Dermis blood vessel endothelial cell (primary cell): ENCODE measurements at regions not wholly inside any gene's neighbourhood (a gene's known extent, or its start where the extent isn't known, plus 50 kb on each side); places are given as distances from the start of the nearest gene placed in this dataset.
"Not testable (repeated sequence)": the region's sequence is repeated elsewhere in the genome, so short reads cannot be mapped to it uniquely, and the experiment has no call there.

Experiments
- DNase-seq: peaks from one replicate; pipeline ENCODE4 v3.0.0; 2010

DNA sequence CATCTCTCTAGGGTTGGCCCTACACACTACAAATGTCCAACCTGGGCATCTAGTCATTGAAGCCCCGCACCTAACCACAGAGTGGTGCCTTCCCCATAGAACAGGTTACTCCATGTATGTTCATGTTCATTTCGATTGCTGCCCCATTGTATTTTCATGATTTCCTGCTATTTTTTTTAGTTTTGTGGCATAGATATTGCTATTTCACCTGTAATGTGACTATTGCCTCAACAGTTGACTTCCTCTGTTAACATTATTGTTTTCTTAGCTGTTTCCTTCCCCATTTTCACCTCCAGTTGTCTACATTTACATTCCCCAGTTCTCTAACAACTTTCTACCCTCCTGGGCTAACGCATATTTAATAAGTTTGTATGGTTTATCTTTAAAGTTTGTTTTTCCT is 137.7 kb upstream of the RBMS3 start:
- no peak for DNase-seq

DNA sequence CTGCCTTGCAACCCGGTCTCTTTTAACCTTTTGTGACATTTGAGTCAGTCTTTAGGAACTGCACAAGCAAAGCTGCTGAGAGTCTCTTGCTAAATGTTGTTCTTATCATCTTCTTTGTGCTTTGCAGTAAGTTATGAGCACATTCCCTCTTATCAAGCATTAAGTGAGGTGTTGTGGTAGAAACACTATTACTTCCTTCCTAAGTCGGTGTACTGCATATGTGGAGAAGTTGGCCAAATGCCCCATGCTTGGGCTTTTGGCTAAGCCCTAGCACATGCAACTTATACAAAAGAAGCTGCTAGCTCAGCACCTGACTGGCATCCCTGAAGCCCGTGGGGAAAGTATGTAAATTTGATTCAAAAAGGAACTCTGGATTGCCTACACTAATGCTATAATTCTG is 136.5 kb upstream of the RBMS3 start:
- peak; percentile 64 for DNase-seq

DNA sequence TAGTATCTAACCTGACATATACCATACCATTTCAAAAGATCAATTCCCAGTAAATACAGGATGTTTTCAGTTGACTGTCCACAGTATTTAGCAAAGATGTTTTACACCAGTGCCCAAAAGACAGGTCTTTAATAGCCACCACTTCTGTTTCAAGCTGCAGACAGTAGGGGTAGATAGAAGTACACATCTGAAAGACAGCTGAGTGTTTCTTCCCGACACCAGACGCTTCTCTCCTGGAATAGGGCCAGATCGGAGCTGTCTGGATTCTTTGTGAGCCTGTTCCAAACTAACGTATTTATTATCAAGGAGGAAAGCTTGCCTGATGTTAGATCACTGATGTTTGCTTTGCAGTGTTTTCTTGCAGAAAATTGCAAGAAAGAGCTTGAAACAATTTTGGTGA is 136.1 kb upstream of the RBMS3 start:
- peak; percentile 56 for DNase-seq

DNA sequence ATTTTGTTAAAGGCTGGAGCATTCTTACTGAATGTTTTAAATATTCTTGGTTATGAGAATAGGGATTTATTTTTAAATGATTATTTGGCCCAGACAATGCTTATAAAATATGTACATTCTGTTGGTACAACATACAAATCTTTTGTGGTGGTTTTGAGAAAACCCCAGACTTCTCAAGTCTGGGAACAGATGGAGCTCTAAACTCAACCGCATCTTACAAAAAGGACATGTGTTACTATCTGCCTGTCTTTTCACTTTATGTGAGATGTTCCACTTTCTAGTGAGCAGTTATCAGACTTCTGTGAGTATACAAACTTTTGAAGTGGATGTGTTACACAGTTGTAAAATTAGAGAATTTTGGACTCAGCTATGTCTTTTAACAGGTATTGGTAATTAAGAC is 135.5 kb upstream of the RBMS3 start:
- no peak for DNase-seq

DNA sequence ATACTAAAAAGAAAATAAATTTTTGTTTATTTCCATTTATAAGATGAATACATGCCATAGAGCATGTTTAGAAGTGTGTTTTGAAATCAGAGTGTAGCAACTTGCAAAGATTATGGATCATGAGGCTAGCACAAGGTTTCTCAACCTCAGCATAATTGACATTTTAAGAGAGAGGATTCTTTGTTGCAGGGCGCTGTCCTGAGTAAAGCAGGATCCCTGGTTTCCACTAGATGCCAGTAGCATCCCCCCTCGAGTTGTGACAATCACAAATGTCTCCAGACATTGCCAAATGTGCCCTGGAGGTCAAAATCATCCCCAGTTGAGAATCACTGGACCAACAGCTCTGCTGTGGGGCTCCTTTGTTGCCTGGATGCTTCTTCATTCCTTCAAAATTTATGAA is 128.5 kb upstream of the RBMS3 start:
- DNase-seq, result no peak

DNA sequence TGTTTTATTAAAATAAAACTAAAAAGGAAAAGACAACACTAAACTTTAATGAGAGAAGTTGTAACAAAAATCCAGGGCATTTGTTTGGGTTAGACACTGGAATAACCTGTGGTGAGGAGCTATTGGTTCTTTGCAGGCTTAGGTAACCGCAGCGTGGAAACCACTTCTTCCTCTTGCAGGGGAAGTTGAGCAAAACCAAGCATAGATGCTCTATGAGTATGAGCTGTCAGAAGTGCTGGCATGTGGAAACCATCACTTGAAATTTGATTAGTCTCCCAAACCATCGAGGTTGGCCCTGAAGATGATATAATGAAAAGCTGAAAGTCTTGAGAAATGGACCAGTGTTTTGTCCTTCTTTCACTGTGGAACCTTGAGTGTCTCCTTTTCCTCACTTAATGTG is 127.1 kb upstream of the RBMS3 start:
- DNase-seq, result no peak

DNA sequence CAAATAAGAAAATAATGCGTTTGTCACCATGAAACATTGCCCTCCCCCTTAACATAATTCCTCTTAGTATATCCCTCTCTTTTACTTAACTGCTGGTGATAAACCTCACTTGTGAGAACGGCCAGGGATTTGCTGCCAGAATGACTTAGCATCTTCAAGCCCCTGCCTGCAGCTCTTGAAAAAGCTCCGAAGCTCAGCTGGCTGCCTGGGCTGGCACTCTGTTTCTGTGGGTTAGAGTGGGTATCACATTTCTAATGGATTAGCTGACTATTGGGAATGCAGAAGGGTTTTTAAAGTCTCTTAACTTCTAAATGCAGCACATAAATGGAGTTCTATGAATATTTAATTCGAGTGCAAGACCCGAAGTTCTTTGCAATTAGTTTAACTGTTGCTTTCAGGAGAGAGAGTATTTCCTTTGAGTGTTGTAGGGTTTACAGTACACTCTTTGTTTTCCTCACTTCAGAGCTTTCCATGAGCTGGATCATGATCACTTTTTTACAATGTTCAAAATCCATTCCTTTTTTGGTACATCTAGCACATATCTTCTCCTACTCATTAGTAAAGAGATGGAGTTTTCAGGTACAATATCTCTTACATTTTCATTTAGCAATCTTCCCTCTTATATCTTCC is 124.7 kb upstream of the RBMS3 start:
- no peak for DNase-seq

DNA sequence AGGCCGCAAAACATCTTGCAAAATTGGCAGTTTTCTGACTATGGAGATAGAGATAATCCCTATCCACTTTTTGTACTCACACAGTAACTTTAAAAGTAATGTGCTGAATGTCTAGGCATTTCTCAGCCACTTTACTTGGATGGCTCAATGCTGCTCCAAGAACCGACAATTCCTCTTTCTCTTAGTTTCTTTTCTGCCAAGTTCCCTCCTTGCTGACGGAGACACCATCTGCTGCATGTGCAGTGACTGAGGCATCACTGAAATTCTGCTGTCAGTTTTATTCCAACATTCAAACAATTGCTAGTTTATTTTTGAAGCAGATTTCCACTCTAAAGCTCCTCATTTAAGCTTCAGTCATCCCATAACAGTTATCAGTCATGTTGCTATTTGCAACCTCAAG is 116.0 kb upstream of the RBMS3 start:
- no peak for DNase-seq

DNA sequence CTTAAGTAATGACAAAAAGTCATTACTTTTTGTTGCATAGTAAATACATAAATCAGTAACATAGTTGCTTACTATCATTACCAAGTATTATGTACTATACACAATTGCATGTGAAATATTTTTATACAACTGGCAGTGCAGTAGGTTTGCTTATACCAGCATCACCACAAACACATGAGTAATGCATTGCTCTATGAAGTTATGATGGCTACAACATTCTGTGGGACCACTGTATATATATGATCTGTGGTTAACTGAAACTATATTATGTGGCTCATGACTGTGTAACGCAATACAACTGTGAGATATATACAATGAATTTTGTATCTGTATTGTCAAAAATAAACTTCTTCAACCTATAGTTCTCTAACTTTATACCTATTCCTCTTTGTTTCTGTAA is 113.7 kb upstream of the RBMS3 start:
- no peak for DNase-seq

DNA sequence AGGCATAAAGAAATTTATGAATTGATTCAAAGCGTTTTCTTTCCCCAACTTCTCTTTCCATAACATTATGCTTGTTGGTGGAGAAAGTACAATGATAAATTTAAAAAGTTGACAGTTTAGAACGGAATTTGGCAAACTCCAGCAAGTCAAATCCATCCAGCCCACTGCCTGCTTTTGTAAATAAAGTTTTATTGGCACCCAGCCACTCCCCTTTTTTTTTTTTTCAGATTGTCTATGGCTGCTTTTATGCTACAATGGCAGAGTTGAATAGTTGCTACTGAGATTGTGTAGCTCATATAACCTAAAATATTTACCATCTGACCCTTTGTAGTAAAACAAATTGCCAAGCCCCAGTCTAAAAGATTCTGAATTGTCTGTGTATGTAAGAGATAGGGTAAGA is 112.8 kb upstream of the RBMS3 start:
- no peak for DNase-seq

DNA sequence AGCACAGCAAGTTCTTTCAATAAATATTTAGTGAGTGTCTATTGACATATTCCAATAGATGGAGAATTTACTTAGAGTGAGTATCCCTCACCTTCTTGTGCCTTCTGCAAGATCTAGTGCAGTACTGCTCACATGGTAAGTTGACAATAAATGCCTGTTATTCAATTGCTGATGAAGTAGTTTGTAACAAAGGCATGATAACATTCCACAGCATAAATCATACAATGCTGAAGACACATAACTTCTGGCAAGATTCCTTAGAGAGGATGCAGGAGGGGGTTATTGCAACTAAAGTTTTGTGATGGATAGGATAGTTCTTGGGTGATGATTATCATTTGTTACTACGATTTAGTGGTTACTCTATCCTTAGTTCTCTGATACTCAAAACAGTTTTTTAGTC is 112.2 kb upstream of the RBMS3 start:
- DNase-seq, result no peak

DNA sequence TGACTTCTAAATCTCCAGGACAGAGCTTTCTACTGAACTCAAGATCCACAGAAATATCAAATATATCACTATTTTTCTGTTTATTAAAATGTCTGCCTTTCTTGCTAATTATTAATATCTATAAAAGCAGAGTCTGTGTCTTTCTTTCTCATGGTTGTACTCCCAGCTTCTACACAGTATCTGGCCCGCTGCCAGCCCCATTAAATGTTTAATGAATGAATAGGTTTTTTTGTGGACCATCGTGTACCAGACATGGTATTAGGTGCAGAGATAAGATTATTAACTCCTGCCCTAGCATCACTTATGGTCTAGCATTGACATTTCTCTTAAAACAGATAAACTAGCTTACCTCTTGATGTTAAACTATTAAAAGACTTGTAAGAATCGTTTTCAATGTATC is 111.4 kb upstream of the RBMS3 start:
- DNase-seq, result no peak

DNA sequence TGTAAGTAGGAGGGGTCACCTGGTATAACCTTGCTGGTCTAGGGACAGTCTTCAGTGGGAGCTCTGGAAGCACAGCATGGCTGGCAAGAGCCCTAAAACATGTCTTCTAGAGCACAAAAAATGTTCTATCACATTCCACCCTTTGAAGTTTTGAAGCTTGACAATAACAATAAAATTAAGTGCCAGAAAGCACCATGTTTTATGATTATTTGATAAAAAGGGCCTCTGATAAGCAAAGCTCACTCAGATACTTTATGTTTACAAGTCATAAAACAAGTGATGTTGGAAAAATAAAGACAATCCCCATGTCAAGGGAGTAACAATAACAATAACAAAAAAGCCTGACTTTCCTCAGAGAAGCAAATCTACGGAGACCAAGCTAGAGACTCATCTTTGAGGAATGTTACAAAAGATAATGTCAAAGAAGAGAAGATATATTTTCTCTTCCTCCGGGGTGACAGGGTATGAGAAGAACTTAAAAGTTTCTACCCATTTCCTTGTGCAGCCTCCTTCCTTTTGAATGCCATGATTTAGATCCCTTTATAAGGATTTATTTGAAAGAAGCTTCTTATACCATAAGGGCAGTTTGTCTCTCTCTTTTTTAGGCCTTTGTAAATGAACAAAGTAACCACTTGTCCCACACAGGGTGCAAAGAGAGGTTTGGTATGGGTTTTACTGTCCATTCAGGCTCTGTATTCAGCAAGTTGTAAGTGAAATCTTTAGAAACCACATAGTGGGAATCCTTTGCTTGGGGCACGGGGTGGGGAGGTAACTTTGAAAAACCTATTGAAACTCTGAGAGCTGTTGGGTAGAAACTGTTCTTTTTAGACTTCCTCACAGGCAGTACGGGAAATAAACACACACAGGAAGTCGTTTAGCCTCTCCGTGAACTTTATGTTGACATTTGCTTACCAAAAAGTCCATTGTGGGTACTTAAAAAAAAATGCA is 109.6 kb upstream of the RBMS3 start:
- peak; percentile 52 for DNase-seq

DNA sequence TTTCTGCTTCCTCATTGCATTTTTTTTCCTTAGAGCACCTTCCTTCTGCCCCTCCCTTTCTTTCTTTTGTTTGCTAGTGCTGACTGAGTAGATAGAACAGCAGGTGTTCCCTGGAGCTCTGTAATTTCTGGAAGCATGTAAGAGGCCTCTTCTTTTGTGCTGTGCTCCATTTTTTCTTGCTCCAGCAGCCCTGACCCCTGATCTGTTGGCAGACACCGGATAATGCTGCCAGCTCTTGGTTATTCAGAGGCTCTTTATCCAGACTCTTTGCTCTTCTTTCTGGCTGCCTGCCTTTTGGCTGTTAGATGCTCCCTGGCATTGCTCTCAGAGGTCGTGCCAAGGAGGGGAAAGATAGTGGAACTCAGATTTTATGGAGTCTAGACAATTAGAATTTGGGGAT is 104.4 kb upstream of the RBMS3 start:
- no peak for DNase-seq

DNA sequence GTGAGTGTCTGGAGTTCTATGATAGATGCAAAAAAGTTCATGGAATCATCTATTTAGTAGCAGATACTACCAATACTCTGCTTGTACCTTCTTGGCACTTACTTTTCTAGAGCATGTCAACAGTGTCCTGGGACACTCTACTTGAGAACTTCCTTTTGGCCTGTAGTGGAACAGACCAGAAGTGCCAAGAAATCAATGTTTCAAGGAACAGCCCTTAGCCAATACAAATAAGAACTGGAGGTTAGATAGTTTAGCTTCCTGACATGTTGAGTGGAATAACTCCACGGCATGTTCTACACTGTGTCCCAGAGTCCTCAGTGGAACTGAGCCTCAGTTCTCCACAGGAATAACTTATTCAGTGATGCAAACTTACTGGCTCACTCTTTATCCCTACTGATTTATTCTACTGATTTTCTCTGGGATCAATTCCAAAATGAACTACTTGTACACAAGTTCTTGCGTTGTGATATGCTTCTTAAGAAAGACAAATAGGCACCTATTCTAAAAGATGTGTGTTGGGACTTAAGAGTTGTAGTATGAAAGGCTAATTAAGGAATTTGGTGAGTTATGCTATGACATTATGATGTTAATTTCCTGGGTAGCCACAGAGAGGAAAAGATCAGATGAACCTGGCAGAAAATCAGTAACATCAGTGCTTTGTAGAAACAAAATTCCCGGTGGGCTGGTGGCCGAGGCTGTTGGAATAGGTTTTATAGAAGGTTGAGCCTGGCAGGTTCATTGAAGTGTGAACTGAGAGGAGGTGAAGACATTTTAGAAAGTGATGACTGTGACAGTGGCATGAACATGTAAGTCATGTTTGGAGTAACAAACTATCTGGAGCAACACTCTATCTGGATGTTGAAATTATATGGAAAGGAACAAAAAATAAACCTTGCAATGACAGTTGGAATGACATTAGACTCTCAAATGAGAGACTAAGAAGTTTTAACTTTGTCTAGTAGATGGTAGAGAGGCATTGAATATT is 101.8 kb upstream of the RBMS3 start:
- DNase-seq, result no peak

DNA sequence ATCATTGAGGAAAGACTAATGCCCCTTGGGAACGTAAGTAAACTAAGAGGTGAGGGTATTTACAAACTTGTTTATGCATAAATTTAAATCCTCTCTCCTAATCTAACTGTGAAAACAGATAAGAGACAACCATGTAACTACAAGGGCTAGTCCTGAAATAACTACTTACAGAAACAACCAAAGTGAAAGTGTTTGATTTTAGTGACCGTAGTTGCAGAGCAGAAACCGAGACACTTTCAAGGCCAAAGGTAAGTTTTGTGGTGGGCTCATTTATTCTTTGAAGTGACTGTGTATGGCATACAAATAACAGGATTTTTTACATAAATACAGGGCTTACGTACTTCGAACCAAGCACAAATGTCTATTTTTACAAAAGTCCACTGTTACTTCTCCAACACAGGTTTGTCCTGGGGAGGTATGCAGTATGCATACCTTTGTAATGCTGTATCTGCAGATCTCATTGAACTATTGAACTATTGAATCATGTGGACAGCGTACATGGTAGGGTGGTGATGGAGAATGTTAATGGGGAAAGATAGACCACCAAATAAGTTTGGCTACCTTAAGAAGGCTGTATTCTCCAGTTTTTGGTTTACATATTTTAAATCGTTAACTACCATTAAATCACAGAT is 99.6 kb upstream of the RBMS3 start:
- no peak for DNase-seq

DNA sequence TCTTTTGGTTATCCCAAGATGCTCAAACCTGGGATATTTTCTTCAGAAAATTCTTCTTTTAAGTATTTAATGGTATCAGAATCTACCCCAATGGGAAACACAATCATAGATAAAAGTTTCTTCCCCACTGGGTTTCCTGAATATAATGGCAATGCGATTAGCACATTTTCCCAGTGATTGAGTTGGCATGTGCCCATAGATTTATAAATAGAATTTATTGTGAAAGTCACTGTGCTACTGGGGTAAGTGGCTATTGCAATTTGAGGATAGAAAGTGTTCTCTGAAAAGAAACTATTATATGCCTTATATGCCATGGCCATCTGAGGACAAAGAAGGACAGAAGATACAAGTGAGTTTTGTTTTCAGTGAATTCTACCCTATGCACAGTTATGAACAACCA is 99.0 kb upstream of the RBMS3 start:
- no peak for DNase-seq

DNA sequence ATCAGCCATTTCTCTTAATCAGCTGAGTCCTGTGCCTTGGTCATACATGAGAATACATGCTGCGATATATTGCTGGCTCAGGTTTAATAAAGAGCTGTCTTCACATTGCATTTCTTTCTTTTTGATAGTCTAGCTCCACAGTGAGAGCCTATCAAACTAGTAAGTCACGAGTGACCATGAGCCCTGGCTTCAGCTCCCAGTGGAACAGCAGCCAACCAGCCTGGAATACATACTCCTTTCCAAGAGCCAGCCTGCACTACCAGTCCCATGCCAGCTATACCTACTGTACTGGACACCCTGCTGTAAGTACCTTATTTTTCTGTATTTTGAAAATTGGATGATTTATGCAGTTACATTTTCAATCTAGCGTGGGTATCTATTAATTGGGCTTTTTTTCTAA is 98.0 kb upstream of the RBMS3 start:
- not testable (repeated sequence) for DNase-seq

DNA sequence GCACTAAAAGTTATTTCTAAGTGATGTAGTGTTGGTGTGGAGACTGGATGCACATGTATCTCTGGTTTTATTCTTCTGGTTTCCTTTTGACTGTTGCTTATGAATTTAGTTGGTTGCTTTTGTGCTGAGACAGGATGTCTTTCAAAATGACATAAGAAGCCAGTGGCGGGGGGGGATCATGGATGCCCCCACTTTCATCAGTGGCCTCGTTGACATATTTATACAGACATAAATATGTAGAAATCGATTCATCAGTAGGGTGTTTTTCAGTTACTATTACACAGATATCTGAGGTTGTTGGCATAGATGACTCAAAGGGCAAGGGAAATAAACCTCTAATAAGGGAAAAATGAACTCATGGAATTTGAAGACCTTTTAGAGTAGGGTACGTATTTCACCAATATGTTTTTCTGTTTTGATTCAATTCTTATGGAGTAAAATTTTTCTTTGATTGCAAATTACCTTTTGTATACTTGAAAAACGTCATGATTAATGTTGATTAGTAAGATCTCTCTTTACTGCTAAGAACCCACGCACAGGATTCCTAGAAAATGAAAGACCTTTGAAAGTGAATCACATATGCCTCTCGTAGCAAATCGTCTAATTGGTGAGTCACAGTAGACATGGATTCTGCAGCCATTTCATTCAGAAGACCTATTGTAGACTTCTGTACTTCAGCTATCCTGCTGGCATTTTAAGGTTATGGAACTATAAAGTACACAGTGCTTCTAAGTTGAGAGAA is 97.4 kb upstream of the RBMS3 start:
- DNase-seq, result peak; percentile 45

DNA sequence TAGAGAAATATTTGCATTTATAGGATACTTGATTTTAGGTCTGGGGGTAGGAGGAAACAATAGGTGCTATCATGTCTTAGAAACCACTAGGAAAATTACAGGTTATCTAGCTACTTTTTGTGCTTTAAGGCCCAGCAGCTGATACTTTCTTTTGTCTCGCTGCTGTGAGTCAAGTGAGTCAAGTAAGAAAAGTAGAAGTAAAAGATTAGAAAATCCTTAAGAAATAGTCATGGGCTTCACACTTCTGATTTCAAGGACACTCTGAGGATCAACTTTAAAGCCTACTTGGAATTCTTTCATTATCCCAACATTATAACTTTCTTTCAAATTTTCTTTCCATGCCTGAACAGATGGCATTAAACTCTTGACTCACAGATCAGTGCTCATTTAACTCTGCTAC is 95.2 kb upstream of the RBMS3 start:
- no peak for DNase-seq

DNA sequence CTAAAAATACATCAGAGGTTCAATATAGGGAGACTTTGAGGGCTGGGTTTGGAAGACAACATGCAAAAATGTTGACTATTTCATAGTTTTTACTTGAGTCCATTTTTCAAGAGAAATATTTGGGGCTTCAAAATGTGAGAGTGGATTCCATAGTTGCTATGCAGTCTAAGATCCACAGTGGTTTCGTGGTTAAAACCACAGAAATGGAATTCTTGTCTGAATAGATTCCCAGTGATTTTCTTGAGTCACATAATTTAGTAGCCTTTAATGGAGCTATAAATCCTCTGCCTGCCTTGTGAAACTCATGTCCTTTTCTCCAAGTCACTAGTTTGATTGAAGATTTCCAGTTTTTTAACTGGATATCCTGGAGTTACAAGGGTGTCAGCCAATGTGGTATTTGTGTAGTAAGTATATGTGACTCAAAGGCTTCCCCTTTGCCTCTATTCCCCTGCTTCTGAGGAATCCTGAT is 94.7 kb upstream of the RBMS3 start:
- no peak for DNase-seq
